ENCODE measurements at regions not wholly inside any gene's neighbourhood (a gene's known extent, or its start where the extent isn't known, plus 50 kb on each side); places are given as distances from the start of the nearest gene placed in this dataset.

DNA sequence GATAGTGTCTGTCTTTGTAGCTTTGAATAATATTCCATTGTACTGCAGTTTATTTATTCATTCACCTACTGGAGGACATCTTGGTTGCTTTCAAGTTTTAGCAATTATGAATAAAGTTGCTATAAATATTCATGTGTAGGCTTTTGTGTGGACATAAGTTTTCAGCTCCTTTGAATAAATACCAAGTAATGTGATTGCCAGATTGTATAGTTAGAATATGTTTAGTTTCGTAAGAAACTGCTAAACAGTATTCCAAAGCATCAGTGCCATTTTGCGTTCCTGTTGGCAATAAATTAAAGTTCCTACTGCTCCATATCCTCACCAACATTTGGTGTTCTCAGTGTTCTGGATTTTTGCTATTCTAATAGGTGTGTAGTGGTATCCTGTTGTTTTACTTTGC is 311.7 kb upstream of the FMN2 start:
- Mint-ChIP-seq H3K27me3 (no peaks in the 10 kb centered on the region), H3K4me3 (no peak overlapping the region), H3K27ac (no peak overlapping the region), H3K9me3 (ENCODE audit: low read depth) (peaks cover 2% of the 10 kb centered on the region), H3K4me1 (no peaks in the 10 kb centered on the region), H3K36me3 (peaks cover 3% of the 10 kb centered on the region)
- CTCF ChIA-PET: no interaction called here
- no peak for DNase-seq
- no peak for ATAC-seq

DNA sequence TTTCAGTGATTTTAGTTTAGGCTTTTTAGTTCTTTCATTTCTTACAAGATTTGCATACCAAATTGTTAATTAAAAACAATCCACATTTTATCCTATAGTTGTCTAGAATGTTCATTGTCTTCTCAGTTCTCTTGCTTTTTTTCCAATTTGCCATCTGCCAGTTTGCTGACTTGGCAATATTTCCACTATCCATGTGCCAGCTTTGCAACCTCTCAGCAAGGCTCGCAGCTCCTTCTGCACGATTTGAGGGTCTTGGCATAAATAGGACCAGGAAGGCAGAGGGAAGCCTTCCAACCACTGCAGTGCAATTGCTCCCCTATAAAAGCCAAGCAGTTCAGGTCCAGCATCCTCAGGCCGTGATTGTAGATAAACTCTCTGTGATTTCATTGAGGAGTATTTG is 306.8 kb upstream of the FMN2 start:
- no peak for DNase-seq
- H3K9me3 Mint-ChIP-seq (ENCODE audit: low read depth): peaks cover 2% of the 10 kb centered on the region
- no peaks in the 10 kb centered on the region for H3K27me3 Mint-ChIP-seq
- H3K36me3 Mint-ChIP-seq: no peaks in the 10 kb centered on the region
- no peak overlapping the region for H3K27ac Mint-ChIP-seq
- ATAC-seq: no peak
- H3K4me3 Mint-ChIP-seq: no peak overlapping the region
- CTCF ChIA-PET: no interaction called here
- no peaks in the 10 kb centered on the region for H3K4me1 Mint-ChIP-seq

- ATAC-seq (no peak), DNase-seq (no peak)
- no peaks in the 10 kb centered on the region for H3K27me3 Mint-ChIP-seq
- H3K4me1 Mint-ChIP-seq: no peaks in the 10 kb centered on the region
- no peaks in the 10 kb centered on the region for H3K36me3 Mint-ChIP-seq
- H3K27ac Mint-ChIP-seq: no peak overlapping the region
- CTCF ChIA-PET: no interaction called here
- H3K9me3 Mint-ChIP-seq (ENCODE audit: low read depth): peaks cover 2% of the 10 kb centered on the region
- no peak overlapping the region for H3K4me3 Mint-ChIP-seq
These were observed 306.1 kb upstream of the FMN2 start for GRCh38 chr1:239785576-239785975.

- no peak for DNase-seq
- Mint-ChIP-seq H3K36me3 (no peaks in the 10 kb centered on the region), H3K27me3 (no peaks in the 10 kb centered on the region), H3K4me1 (peaks cover under 1% of the 10 kb centered on the region), H3K4me3 (no peak overlapping the region), H3K27ac (no peak overlapping the region), H3K9me3 (ENCODE audit: low read depth) (no peaks in the 10 kb centered on the region)
- CTCF ChIA-PET: interaction anchor here (1.6 kb wide), 1 partner anchor 16 kb away, joined by 4 read pairs; no protein-coding TSS in a partner anchor
- no peak for ATAC-seq
These were observed 305.2 kb upstream of the FMN2 start for GRCh38 chr1:239786464-239786863.

- DNase-seq (peak; percentile 54), ATAC-seq (peak; percentile 87)
- H3K36me3 Mint-ChIP-seq: no peaks in the 10 kb centered on the region
- no peaks in the 10 kb centered on the region for H3K27me3 Mint-ChIP-seq
- H3K4me3 Mint-ChIP-seq: no peak overlapping the region
- CTCF ChIA-PET: interaction anchor here (0.7 kb wide), 1 partner anchor 106 kb away, joined by 5 read pairs; no protein-coding TSS in a partner anchor
- peaks cover 2% of the 10 kb centered on the region for H3K9me3 Mint-ChIP-seq (ENCODE audit: low read depth)
- peaks cover 16% of the 10 kb centered on the region for H3K4me1 Mint-ChIP-seq
- H3K27ac Mint-ChIP-seq: no peak overlapping the region
These were observed 299.5 kb upstream of the FMN2 start for GRCh38 chr1:239792157-239792556.

DNA sequence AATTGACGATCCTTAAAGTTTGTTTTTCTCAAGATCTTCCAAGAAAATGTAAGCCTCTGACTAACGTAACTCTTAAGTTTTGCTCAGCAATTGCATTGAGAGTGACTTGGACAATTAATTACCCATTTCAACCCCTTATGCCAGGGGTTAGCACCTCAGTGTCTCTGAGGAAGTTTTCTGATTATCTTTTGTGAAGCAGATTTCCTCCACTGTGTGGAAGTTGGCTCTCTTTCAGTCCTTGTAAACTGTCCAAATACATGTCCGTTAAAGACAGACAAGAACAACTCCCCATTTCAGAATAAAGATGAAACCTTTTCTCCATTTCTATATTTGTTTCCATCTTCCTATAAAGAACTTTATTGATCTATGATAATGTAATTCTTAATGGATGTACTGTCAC is 296.4 kb upstream of the FMN2 start:
- CTCF ChIA-PET: no interaction called here
- Mint-ChIP-seq H3K4me1 (peaks cover 16% of the 10 kb centered on the region), H3K27ac (no peak overlapping the region), H3K4me3 (no peak overlapping the region), H3K27me3 (no peaks in the 10 kb centered on the region), H3K36me3 (no peaks in the 10 kb centered on the region), H3K9me3 (ENCODE audit: low read depth) (peaks cover 2% of the 10 kb centered on the region)
- ATAC-seq (no peak), DNase-seq (no peak)

DNA sequence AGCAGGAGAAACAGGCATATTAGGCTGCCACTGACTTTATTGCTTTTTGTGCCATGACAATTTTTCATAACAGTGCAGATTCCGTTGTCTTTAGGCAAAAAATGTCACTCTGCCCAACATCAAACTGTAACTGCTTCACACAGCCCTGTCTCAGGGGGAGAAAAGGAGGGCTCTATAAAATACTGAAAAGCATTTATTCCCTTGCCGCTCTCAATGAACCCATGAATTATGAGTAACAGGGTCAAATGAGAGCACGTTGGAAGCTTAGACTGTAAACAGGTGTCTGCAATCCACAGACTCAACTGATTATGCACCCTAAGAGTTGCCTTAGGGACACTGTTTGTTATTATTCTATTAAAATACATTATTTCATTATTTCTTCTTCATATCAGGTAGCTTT is 292.1 kb upstream of the FMN2 start:
- Mint-ChIP-seq H3K9me3 (ENCODE audit: low read depth) (peaks cover 2% of the 10 kb centered on the region), H3K27ac (no peak overlapping the region), H3K4me1 (no peaks in the 10 kb centered on the region), H3K4me3 (no peak overlapping the region), H3K36me3 (no peaks in the 10 kb centered on the region), H3K27me3 (no peaks in the 10 kb centered on the region)
- DNase-seq: no peak
- CTCF ChIA-PET: no interaction called here
- no peak for ATAC-seq

- CTCF ChIA-PET: interaction anchor here (1.6 kb wide), 1 partner anchor 14 kb away, joined by 6 read pairs; no protein-coding TSS in a partner anchor
- H3K27ac Mint-ChIP-seq: no peak overlapping the region
- no peak for ATAC-seq
- H3K27me3 Mint-ChIP-seq: no peaks in the 10 kb centered on the region
- no peak overlapping the region for H3K4me3 Mint-ChIP-seq
- H3K9me3 Mint-ChIP-seq (ENCODE audit: low read depth): peaks cover 2% of the 10 kb centered on the region
- DNase-seq: no peak
- H3K4me1 Mint-ChIP-seq: peaks cover 2% of the 10 kb centered on the region
- no peaks in the 10 kb centered on the region for H3K36me3 Mint-ChIP-seq
These were observed 290.8 kb upstream of the FMN2 start for GRCh38 chr1:239800861-239801260.

- no peak for ATAC-seq
- peaks cover 2% of the 10 kb centered on the region for H3K4me1 Mint-ChIP-seq
- H3K36me3 Mint-ChIP-seq: no peaks in the 10 kb centered on the region
- no peak overlapping the region for H3K27ac Mint-ChIP-seq
- H3K9me3 Mint-ChIP-seq (ENCODE audit: low read depth): no peaks in the 10 kb centered on the region
- no peaks in the 10 kb centered on the region for H3K27me3 Mint-ChIP-seq
- H3K4me3 Mint-ChIP-seq: no peak overlapping the region
- no peak for DNase-seq
- CTCF ChIA-PET: interaction anchor here (1.1 to 2.0 kb wide), 4 partner anchors 9 to 216 kb away, joined by 3 to 6 read pairs (median 4); no protein-coding TSS in a partner anchor
These were observed 289.4 kb upstream of the FMN2 start for GRCh38 chr1:239802275-239802674.

DNA sequence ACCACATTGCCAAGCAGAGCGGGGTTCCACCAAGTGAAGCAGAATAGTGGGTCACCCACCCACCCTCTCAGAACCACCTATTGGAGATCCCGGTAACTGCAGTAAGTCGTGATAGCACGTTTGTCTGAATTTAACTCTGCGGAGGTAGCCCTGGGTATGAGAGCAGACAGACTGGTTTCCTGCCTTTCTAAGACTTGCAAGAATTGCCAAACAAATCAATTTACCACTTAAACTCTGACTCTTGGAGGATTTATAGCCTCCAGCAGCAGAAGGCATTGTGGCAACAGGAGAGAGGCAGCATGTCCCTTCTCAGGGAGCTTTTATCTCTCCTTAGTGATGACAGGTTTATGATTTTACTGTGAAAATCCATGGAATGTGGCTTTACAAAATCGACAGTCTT is 287.9 kb upstream of the FMN2 start:
- H3K27ac Mint-ChIP-seq: no peak overlapping the region
- DNase-seq: no peak
- H3K27me3 Mint-ChIP-seq: no peaks in the 10 kb centered on the region
- H3K36me3 Mint-ChIP-seq: no peaks in the 10 kb centered on the region
- peaks cover 2% of the 10 kb centered on the region for H3K4me1 Mint-ChIP-seq
- H3K9me3 Mint-ChIP-seq (ENCODE audit: low read depth): no peaks in the 10 kb centered on the region
- H3K4me3 Mint-ChIP-seq: no peak overlapping the region
- ATAC-seq: no peak
- CTCF ChIA-PET: no interaction called here

DNA sequence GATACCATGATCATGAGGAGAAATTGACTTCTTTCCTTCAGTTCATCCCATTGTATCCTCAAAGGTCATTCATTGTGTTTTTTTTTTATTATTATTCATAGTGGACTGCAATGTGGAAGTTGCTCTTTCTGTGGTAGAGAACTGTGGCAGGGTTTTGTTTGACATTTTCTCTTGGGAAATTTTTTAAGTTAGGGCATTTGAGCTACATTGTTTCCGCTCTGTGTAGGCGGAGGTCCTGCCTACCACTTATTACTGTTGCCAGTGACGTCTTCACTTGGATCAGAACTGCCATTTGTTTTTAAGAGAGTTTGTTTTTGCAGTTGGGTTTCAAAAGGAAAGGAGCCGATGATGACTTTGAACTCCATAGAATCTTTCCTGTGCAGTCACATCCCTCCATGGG is 287.4 kb upstream of the FMN2 start:
- Mint-ChIP-seq H3K36me3 (no peaks in the 10 kb centered on the region), H3K27ac (no peak overlapping the region), H3K4me1 (peaks cover 2% of the 10 kb centered on the region), H3K27me3 (no peaks in the 10 kb centered on the region), H3K4me3 (no peak overlapping the region), H3K9me3 (ENCODE audit: low read depth) (no peaks in the 10 kb centered on the region)
- CTCF ChIA-PET: no interaction called here
- ATAC-seq: no peak
- no peak for DNase-seq

- H3K4me1 Mint-ChIP-seq: peaks cover 3% of the 10 kb centered on the region
- no peak overlapping the region for H3K4me3 Mint-ChIP-seq
- DNase-seq (no peak), ATAC-seq (no peak)
- CTCF ChIA-PET: interaction anchor here (1.1 kb wide), 1 partner anchor 9 kb away, joined by 3 read pairs; no protein-coding TSS in a partner anchor
- H3K36me3 Mint-ChIP-seq: no peaks in the 10 kb centered on the region
- no peaks in the 10 kb centered on the region for H3K27me3 Mint-ChIP-seq
- H3K27ac Mint-ChIP-seq: no peak overlapping the region
- no peaks in the 10 kb centered on the region for H3K9me3 Mint-ChIP-seq (ENCODE audit: low read depth)
These were observed 286.6 kb upstream of the FMN2 start for GRCh38 chr1:239805042-239805441.

DNA sequence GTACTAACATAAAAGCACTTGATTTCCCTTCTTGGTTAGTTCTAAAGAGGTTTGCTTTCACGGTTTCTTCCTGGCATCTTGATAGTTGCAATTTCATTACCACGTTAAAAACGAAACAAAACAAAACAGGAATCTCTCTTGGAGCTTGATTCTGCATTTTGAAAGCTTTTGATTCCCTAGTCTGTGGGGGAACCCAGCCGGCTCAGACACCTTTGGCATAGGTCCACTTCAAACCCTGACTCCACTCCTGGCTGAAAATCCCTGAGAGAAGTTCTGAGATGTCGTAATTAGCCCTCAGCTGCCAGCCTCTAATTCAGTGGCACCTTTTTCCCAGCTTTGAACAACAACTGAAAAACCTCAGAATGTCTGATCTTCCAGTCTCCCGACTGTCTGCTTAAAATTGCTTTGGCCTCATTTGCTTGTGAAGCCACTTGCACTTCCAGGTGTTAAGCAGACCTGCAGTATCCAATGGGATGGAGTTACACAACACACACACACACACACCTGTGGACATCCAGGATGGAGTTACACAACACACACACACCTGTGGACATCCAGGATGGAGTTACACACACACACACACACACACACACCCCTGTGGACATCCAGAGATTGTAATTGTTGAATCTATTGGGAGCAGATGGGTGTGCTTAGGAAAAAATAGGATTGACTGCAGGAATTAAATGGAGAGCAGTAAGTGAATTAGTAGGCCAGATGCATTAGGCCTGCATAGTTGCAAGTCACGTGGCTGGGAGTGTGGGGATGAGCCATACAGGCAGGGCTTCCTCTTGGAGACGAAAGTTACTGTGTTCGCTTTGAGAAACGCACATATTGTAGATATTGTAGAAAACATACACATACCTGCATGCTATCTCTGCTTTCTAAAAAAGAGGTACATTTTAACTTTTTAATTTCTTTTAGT is 285.6 kb upstream of the FMN2 start:
- Mint-ChIP-seq H3K4me1 (peaks cover 13% of the 10 kb centered on the region), H3K27ac (no peak overlapping the region), H3K9me3 (ENCODE audit: low read depth) (no peaks in the 10 kb centered on the region), H3K36me3 (no peaks in the 10 kb centered on the region), H3K27me3 (no peaks in the 10 kb centered on the region), H3K4me3 (no peak overlapping the region)
- DNase-seq: no peak
- CTCF ChIA-PET: interaction anchor here (1.1 kb wide), 1 partner anchor 8 kb away, joined by 3 read pairs; no protein-coding TSS in a partner anchor
- no peak for ATAC-seq

GRCh38 chr1:239806897-239807296 is 284.8 kb upstream of the FMN2 start:
- peaks cover 21% of the 10 kb centered on the region for H3K4me1 Mint-ChIP-seq
- CTCF ChIA-PET: no interaction called here
- no peaks in the 10 kb centered on the region for H3K27me3 Mint-ChIP-seq
- H3K4me3 Mint-ChIP-seq: no peak overlapping the region
- ATAC-seq: no peak
- H3K27ac Mint-ChIP-seq: no peak overlapping the region
- no peaks in the 10 kb centered on the region for H3K36me3 Mint-ChIP-seq
- no peak for DNase-seq
- no peaks in the 10 kb centered on the region for H3K9me3 Mint-ChIP-seq (ENCODE audit: low read depth)

Data from activated CD8-positive, alpha-beta memory T cell treated with anti-CD3 and anti-CD28 coated beads, Interleukin-2, amount 10 ng/mL, durations not matched to agents 7 days and 5 days (primary cell).